ENCODE measurements at regions not wholly inside any gene's neighbourhood (a gene's known extent, or its start where the extent isn't known, plus 50 kb on each side); places are given as distances from the start of the nearest gene placed in this dataset.
"Not testable (repeated sequence)": the region's sequence is repeated elsewhere in the genome, so short reads cannot be mapped to it uniquely, and the experiment has no call there.

GRCh38 chr3:130800829-130801228 is 54.2 kb upstream of the PIK3R4 start:
- no peak for DNase-seq

- DNase-seq: no peak
Observed at GRCh38 chr3:130801473-130801872, 54.8 kb upstream of the PIK3R4 start.

- no peak for DNase-seq
Observed at GRCh38 chr3:130811557-130811956, 64.9 kb upstream of the PIK3R4 start.

GRCh38 chr3:130814691-130815472 is 68.3 kb upstream of the PIK3R4 start:
- DNase-seq: no peak

DNA sequence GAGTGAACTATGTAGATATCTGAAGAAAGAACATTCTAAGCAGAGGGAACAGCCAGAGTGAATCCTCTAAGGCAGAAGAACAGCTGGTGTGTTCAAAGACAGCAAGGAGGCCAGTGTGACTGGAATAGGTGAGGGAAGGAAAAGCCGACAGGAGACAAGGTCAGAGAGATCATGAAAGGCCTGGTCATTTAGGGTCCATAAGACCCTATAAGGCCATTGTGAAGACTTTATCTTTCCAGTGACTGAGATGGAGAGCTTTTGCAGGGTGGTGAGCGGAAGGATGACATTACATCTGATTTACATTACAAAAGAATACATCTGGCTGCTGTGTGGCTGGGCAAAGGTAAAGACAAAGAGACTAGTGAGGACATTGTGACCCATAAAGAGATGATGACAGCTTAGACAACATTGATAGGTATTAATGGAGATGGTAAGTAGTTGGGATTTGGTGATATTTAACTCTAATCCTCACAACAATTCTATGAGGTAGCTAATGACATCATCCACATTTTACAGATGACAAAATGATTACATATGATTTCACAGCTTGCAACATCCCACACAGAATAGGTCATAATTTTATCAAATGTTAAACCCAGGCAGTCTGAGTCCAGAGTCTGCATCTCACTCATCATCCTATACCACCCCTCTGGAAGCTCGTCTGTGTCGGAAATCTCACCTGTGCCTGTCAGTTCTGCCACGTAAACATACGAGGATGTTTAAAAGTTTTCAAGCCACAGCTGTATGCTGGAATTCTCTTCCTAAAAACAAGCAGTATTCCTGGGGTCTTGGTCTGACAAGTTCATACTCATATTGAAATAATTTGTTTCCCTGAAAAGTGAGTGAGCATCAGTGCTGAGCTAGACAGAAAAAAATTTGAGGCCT is 70.2 kb upstream of the PIK3R4 start:
- no peak for DNase-seq

GRCh38 chr3:130818066-130818465 is 71.4 kb upstream of the PIK3R4 start:
- not testable (repeated sequence) for DNase-seq

- DNase-seq: no peak
Observed at GRCh38 chr3:130820976-130821375, 72.9 kb upstream of the ATP2C1 start.

- no peak for DNase-seq
Observed at GRCh38 chr3:130821806-130822205, 72.1 kb upstream of the ATP2C1 start.

GRCh38 chr3:130823241-130823884 is 70.5 kb upstream of the ATP2C1 start:
- DNase-seq: no peak

GRCh38 chr3:130823996-130824395 is 69.9 kb upstream of the ATP2C1 start:
- no peak for DNase-seq

DNA sequence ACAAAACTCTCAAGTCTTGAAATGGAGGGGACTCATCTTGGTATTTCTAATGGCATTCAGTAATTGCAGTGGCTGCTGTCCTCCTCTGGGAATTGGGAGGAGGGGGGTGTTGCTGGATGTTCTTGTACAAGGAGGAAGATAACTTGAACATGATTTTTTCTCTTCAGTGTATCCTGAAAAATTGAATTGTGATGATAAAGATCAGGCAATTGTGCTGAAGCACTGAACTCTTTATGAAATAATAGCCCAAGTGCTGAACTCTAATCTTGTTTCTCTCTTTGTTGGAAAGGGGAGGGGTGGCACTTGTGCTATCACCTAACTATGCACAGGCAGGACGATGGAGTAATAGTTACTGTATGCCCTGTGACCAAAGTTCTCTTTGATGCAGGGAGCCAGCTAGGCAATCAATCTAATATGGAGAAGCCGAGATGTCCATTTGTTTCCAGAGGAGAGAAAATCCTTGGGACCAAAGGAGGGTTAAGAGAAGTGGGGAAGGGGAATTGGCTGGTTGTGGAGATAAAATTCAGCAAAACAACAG is 68.1 kb upstream of the ATP2C1 start:
- no peak for DNase-seq

GRCh38 chr3:130826516-130827182 is 67.2 kb upstream of the ATP2C1 start:
- no peak for DNase-seq

DNA sequence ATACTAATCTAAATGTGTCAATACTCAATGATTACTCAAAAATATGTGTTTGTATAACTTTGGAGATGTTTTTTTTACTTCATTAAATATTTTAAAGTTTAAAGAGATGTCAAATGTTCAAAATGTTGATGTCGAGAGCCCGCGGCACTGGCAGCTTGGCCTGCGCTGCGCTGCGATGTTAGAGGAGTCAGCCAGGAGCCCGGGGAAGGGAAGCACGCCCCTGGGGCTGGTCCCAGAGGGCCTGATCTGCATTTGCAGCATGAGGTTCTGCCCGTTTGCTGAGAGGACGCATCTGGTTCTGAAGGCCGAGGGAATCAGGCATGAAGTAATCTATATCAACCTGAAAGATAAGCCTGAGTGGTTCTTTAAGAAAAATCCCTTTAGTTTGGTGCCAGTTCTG is 66.4 kb upstream of the ATP2C1 start:
- no peak for DNase-seq

DNA sequence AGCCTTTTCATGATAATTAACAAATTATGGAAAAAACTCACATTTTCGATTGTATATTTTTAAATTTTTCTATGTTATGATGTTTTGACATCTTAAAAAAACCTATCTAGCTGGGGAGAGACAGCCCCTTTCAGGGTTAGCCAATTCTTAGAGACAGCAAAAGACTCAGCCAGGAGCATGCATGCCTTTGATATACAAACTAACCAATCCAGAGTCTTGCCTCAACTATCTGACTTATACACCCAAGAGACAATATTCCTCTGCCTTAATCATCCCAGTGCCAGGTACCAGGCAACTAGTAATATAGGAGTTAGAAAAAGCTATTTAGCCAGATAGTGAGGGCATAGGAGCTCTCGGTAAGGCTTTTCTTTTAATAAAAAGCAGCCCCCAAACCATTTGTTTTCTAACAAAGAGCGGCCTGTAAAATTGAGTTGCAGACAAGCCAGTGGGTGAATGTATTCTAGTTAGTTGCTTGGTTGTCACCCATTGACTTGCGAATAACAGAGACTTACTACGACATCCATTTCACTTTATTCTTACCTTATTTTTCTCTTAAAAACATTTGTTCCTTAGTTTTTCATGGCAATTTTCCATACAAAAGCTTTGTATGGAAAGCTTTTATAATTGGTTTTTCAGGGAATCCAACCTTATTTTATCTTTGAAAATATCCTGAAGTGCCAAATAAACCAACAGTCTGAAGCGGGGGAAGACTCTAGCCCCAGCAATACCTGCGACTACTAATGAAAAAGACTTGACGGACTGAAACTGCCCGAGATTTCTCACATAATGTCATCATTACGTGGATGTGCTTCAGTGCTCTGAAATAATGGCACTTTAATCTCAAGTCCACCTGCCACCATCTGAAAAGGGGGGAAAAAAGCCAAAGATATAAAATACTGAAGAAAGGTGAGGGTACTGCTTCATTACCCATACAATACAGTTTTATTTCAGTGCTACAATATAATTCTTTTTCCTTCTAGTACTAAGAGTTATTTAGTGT is 64.6 kb upstream of the ATP2C1 start:
- no peak for DNase-seq

DNA sequence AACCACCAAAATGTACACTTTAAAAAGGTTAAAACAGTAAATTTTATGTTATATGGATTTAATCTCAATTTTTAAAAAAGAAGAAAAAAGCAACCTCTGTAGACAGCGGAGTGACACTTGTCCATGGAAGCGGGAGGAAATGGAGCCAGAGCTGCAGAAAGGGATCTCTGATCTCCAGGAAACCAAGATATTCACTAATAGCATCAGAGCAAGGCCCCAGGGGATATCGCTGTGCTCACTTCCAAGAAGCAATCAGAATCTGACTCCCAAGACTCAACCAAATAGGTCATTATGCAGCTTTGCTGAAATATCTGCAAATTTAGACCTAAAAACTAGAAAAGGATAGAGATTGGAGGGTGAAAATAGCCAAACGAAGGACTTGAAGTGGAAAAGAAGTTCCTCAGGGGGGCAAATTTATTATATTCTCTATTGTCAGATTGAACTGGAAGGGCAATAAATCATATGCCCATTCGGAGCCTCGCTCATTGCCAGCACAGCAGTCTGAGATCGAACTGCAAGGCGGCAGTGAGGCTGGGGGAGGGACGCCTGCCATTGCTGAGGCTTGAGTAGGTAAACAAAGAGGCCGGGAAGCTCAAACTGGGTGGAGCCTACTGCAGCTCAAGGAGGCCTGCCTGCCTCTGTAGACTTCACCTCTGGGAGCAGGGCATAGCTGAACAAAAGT is 62.0 kb upstream of the ATP2C1 start:
- no peak for DNase-seq

- not testable (repeated sequence) for DNase-seq
Observed at GRCh38 chr3:130832401-130832746, 61.5 kb upstream of the ATP2C1 start.

- no peak for DNase-seq
Observed at GRCh38 chr3:130834476-130834875, 59.4 kb upstream of the ATP2C1 start.

DNA sequence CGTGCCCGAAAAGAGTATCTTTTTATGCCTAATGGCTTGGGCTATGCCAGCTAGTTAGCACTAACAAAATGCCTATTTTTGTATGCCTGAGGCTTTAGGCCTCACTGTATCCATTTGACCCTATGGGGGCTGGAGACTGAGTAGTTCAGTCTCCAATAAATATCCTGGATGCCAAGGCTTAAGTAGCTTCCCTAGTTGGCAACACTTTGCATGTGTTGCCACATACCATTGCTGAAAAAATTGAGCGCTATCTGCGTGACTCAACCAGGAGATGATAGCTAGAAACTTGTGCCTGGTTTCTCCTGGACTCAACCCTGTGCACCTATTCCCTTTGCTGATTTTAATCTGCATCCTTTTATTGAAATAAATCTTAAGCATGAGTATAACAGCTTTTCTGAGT is 58.4 kb upstream of the ATP2C1 start:
- no peak for DNase-seq

GRCh38 chr3:130838898-130839600 is 54.8 kb upstream of the ATP2C1 start:
- DNase-seq: no peak

- DNase-seq: peak; percentile 43
Observed at GRCh38 chr3:130839813-130840212, 54.1 kb upstream of the ATP2C1 start.

Measured in NCI-H2029 treated with DMSO at 0.1 percent for 48 hours (cell line).